CD4-positive, alpha-beta T cell treated with Interleukin-6 for 4 hours (primary cell): ENCODE measurements at regions not wholly inside any gene's neighbourhood (a gene's known extent, or its start where the extent isn't known, plus 50 kb on each side); places are given as distances from the start of the nearest gene placed in this dataset.

Source experiments
- DNase-seq: peaks from one replicate; pipeline ENCODE4 v3.0.0-alpha.2; 2020; ENCODE audit warnings: mixed read lengths

DNA sequence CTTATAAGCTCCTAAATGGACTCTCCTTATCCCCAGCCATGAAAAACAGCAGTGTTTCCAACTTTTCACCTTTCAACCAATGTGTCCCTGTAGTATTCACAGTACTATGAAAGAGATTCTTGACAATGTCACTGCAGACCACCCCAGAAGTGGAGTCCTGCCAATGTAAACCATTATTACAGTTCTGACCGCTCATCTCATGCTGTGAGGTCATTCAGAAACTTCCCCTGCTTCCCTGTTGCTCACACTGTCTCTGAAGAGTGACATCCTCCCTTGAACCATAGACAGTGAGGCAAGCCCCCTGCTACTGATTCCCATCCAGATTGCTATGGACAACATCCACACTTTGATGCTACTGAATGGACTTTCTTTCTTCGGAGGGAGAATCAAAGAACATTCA lies 1523.7 kb upstream of the ACVR2A start:
- DNase-seq, result no peak

DNA sequence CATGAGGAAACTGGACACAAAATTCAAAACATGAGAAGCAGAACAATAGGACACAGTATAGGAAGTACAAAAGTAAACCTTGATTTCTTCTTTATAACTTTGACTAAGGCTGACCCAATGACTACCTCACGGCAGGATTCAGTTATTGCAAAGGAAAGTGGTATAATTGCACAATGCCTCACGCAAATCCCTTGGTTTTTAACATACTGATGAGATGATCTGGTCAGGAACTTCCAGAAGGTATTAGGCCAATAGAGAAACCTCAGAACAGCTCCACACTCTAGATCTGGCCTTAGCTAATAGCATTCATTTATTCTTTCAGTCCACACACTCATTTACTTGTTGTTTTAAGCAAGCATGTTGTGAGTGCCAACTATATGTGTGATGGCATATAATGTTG lies 1526.9 kb upstream of the ACVR2A start:
- DNase-seq, result no peak

- DNase-seq, result no peak
Measured at GRCh38 chr2:146312899-146313298, 1531.9 kb upstream of the ACVR2A start.

DNA sequence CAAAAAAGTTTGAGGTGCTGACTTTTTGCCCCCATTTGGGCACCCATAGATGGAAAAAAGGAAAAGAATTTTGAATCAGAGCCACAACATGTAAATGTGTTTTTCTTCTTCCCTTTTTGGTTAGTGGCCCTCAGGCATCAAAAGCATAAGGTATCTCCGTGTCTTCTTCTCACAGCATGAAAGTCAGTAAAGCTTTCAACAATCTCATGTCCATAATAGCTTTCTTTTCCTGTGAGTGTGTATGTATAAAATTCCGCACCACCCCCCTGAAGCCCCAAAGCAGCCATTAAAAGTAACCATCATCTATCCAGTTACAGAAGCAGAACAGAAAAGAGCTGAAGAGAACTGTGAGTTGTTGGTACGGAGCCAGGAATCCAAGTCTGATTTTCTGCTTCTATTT lies 1539.7 kb upstream of the ACVR2A start:
- no peak for DNase-seq

- DNase-seq, result no peak
Measured at GRCh38 chr2:146301287-146301686, 1543.5 kb upstream of the ACVR2A start.

DNA sequence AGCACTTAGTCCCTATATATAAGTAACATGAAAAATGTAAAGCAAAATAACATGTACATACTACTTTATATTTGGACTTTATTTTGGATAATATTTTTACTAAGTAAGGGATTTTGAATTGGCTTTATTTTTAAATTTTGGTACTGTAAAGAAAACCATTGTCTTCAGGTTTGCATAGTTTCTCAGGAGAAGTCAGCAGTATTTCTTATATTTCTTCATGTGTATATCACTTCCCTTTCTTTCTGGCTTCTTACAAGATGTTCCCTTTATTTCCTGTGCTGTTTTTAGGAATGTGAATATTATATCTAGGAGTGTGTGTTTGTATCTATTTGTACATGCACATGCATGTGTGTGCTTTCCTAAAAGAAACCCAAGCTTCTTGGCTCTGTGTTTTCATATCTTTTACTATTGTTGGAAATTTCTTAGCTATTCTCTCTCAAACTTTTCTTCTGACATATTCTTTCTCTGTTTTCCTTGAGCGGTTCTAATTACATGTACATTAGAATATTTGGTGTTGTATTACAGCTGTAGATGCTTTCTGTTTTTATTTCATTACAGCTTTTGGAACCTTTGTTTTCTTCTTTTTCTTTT lies 1549.7 kb upstream of the ACVR2A start:
- no peak for DNase-seq

- DNase-seq, result no peak
Measured at GRCh38 chr2:146287281-146287680, 1557.5 kb upstream of the ACVR2A start.

- DNase-seq, result no peak
Measured at GRCh38 chr2:146278881-146279280, 1565.9 kb upstream of the ACVR2A start.

DNA sequence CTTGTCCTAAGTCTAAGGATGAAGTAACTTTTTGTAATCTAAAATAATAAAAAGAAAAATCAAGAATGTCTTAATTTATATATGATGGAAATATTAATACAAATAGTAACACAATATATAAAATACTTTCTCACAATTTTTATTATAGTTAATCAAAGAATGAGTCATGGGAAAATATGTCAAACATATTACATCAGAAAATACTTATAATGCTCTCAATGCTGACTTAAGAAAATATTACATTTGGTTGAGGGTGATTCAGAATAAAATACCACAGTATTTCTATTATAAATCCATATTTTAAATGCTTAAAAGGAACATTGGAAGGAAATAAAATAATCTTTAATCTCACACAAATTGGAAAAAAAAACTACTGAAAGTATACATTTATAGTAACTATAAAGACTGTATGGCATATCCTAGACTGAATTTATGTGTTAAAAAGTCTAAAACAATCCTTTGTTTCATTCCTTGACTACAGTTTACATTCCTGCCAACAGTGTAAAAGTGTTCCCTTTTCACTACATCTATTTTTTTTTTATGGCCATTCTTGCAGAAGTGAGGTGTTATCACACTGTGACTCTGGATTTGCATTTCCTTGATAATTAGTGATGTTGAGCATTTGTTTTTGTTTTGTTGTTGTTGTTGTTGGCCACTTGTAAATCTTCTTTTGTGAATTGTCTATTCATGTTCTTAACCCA lies 1573.5 kb upstream of the ACVR2A start:
- DNase-seq, result no peak

- DNase-seq, result no peak
Measured at GRCh38 chr2:146270618-146271017, 1574.2 kb upstream of the ACVR2A start.

DNA sequence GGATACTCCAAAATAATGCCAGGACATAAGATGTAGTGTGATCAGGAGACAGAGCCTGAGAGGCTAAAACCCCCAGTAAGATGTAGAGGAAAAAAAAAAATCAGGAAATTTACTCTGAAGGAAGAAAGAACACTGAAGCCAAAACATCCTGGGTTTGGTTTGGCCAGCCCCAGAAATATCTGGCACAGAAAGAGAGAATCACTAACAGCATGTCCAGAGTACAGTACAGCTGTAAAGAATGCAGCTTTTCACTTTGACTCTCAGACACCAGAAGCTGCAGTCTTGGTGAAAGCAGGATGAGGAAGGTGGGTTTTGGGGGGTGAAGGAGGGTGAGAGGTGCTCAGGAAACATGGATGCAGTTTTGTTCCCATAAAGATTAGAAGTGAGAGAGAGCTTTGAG lies 1577.7 kb upstream of the ACVR2A start:
- DNase-seq, result no peak

- no peak for DNase-seq
Measured at GRCh38 chr2:146265656-146266055, 1579.2 kb upstream of the ACVR2A start.

DNA sequence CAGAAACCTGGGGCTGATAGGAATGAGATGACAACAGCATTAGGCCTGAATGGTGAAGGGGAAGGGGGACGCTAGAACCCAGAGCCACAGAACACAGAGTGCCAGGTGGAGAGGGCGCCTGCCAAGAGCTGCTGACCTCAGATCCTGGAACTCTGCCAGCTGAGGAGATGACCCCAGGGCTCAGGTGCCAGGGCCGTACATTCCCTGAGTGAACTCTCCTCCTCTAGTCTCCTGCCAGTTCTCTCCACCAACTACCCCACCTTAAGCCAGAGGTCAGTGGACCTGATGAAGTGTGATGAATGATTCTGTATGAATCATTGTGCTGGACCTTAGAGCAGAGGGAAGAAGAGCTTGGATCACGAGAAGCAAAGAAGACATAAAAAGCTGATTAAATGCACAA lies 1582.2 kb upstream of the ACVR2A start:
- DNase-seq, result no peak

- DNase-seq, result no peak
Measured at GRCh38 chr2:146260551-146260950, 1584.3 kb upstream of the ACVR2A start.

DNA sequence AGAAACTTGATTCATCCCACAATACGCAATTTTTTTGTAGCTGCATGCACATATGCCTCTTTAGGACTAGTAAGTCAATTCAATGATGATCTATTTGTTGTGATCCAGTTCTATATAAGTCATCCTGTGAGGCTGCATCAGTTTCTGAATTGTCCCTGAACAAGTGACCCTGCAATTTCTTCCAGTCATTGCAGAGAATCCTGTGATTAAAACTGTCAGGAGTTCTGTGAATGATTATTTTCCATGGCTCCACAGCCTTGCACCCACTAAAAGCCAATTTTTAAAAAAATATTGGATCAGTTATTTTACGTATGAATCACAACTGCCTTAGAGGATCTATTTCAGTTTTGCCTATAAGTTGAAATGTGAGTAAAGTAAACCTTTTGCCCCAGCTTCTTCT lies 1585.0 kb upstream of the ACVR2A start:
- DNase-seq, result no peak

DNA sequence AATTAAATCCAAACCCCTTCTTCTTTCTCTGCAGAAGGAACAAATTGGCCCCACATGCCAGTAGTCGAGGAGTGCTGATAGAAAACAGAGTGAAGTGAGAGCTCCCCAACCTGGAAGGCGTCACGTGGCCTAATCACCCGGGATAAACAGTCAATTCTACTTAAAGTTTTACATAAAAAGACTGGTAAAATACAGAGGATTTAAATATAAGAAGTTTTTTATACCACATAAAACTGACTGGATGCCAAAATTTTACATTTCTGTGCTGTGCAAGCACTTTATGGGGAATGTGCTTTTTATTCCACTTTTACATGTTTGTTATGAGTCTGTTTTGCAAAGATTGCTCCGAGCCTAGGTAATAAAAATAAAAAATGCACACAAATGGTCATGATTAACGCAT lies 1586.8 kb upstream of the ACVR2A start:
- DNase-seq, result no peak

- DNase-seq, result no peak
Measured at GRCh38 chr2:146252119-146252518, 1592.7 kb upstream of the ACVR2A start.

GRCh38 chr2:146251328-146251727 lies 1593.5 kb upstream of the ACVR2A start:
- no peak for DNase-seq

DNA sequence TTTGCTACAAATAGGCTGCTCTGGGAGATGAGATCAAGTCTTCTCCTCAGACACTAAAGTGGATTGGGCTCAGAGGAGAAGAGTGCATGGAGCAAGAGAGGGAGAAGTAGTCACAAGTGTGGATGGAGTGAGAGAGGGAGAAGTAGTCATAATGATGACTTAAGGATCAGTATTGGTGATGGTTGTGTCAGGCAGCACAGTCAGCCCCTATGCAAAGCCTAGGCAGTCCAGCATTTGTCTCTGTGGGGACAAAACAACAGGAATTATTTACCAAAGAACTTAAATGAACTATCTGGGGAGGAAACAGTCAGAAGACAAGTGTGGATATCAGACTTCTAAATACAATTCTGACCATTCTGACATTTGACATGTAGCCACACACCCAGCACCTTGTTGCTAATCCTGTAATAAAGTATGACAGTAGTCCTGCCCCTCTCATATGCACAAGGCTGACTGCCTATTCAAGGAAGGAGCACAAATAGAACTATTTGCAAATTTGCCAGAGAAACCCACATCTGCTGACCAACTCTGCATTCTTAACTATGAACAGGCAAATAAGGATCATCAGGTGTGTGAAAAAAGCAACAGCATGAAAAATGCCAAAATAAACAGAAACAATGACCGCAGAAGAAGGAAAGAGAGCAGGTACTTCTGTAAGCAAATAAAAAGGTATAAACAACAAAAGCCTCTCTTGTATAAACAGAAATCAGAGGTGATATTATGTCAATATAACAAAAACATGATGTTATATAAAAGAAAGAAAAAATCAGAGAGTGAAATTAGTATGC lies 1597.9 kb upstream of the ACVR2A start:
- no peak for DNase-seq

- no peak for DNase-seq
Measured at GRCh38 chr2:146246002-146246735, 1598.7 kb upstream of the ACVR2A start.

- no peak for DNase-seq
Measured at GRCh38 chr2:146244830-146245229, 1600.0 kb upstream of the ACVR2A start.

DNA sequence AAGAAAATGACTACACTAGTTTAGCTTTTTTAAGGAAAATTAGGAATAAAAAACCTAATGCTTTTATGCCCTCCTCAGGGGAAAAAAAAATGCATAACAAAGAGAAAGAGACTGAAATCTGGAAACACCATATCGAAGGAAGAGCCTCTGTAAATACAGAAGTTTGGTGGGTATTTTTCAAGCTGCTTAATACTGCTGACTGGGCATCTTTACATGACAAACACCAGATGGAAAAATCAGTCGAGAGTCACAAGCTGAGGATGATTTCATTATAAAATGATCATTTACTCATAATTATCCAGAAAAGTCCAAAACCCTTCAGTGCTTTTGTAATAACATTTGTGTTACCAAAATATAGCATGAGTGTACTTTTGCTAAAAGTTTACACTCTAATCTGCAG lies 1600.7 kb upstream of the ACVR2A start:
- no peak for DNase-seq

- DNase-seq, result no peak
Measured at GRCh38 chr2:146241023-146241422, 1603.8 kb upstream of the ACVR2A start.

DNA sequence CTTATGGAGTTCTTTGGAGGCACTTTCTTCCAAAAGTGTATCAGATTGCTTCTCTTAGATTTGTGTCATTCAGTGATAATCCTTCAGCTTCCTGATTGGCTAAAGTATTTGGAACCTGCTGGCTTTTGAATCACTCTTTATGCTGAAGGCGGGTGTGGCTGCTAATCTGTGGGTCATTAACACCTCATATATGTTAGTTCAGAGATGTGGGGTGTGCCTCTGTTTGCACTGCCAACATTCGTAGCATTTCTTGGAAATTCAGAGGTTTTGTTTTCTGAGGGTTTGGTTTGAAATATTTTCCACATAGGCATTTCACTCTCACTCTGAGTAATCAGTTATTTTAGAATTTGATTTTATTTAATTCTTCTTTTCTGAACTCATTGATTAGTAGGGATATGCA lies 1604.4 kb upstream of the ACVR2A start:
- DNase-seq, result no peak
